Activated B cell treated with CpG ODN at 0.5 μM for 24 hours (primary cell): ENCODE measurements at regions not wholly inside any gene's neighbourhood (a gene's known extent, or its start where the extent isn't known, plus 50 kb on each side); places are given as distances from the start of the nearest gene placed in this dataset.

Experiments
- ATAC-seq: fragments of 200-7000 bp; cut with Tn5 transposase; one replicate; pipeline ENCODE4 v1.10.0; 2021; ENCODE audit warnings: low read depth, mild to moderate bottlenecking, moderate library complexity
- CTCF ChIA-PET: fragments of 350-600 bp; sonication (Branson Sonifier 250); formaldehyde crosslinking; loops from one replicate; lab custom pipeline; 2021; ENCODE audit warnings: antibody characterized with exemption; lab: Charles Lee
- POLR2A ChIA-PET: fragments of 350-600 bp; sonication (Branson Sonifier 250); formaldehyde crosslinking; loops from one replicate; lab custom pipeline; 2021; ENCODE audit warnings: antibody characterized with exemption; lab: Charles Lee
- DNase-seq: peaks from one replicate; pipeline ENCODE4 v3.0.0; 2022
- H3K27ac Mint-ChIP-seq: one replicate; pipeline ENCODE4 v1.8.0; 2020; ENCODE audit warnings: mixed read lengths
- H3K27me3 Mint-ChIP-seq: one replicate; pipeline ENCODE4 v1.8.0; 2021; ENCODE audit warnings: mixed read lengths
- H3K36me3 Mint-ChIP-seq: one replicate; pipeline ENCODE4 v1.8.0; 2021; ENCODE audit warnings: low read depth, mixed read lengths
- H3K4me1 Mint-ChIP-seq: one replicate; pipeline ENCODE4 v1.8.0; 2021; ENCODE audit warnings: mixed read lengths
- H3K4me3 Mint-ChIP-seq: one replicate; pipeline ENCODE4 v1.8.0; 2020; ENCODE audit warnings: mild to moderate bottlenecking, mixed read lengths
- H3K9me3 Mint-ChIP-seq: one replicate; pipeline ENCODE4 v1.8.0; 2020; ENCODE audit warnings: mixed read lengths
- intact Hi-C: fragments of 100-400 bp; cut with micrococcal nuclease; formaldehyde crosslinking; loops from one replicate; pipeline ENCODE4 v1.15.1; 2024
- TF ChIP-seq, protein P1 (sequence below): fragments of 200-600 bp; IDR thresholded peaks from one replicate; pipeline ENCODE4 v1.8.0; 2022; ENCODE audit warnings: antibody characterized with exemption, mild to moderate bottlenecking

DNA sequence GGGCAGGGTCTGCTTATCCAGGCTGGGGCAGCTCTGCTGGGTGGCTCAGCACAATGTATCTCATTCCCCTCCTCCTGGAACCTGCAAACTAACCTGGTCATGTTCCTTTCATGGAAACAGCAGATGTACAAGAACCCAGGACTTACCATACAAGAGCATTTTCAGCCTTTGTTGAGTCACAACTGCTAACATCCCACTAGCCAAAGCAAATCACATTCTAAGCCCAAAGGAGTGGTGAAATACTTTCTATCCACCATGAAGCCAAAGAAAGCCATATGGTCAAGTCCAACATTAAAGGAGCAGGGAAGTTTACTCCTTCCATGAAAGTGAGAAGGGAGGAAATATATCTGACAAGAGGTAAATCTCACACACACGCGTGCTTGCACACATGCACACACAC, 163.0 kb downstream of the IRS1 start:
- Mint-ChIP-seq H3K36me3 (no peaks in the 10 kb centered on the region), H3K9me3 (peaks cover 6% of the 10 kb centered on the region), H3K4me1 (no peaks in the 10 kb centered on the region), H3K4me3 (no peak overlapping the region), H3K27me3 (peaks cover 2% of the 10 kb centered on the region), H3K27ac (no peak overlapping the region)
- intact Hi-C loops: no loop called here
- DNase-seq (no peak), ATAC-seq (no peak)
- ChIA-PET CTCF (no interaction called here), POLR2A (no interaction called here)
- TF ChIP-seq, protein P1, sequence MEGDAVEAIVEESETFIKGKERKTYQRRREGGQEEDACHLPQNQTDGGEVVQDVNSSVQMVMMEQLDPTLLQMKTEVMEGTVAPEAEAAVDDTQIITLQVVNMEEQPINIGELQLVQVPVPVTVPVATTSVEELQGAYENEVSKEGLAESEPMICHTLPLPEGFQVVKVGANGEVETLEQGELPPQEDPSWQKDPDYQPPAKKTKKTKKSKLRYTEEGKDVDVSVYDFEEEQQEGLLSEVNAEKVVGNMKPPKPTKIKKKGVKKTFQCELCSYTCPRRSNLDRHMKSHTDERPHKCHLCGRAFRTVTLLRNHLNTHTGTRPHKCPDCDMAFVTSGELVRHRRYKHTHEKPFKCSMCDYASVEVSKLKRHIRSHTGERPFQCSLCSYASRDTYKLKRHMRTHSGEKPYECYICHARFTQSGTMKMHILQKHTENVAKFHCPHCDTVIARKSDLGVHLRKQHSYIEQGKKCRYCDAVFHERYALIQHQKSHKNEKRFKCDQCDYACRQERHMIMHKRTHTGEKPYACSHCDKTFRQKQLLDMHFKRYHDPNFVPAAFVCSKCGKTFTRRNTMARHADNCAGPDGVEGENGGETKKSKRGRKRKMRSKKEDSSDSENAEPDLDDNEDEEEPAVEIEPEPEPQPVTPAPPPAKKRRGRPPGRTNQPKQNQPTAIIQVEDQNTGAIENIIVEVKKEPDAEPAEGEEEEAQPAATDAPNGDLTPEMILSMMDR: no peak

DNA sequence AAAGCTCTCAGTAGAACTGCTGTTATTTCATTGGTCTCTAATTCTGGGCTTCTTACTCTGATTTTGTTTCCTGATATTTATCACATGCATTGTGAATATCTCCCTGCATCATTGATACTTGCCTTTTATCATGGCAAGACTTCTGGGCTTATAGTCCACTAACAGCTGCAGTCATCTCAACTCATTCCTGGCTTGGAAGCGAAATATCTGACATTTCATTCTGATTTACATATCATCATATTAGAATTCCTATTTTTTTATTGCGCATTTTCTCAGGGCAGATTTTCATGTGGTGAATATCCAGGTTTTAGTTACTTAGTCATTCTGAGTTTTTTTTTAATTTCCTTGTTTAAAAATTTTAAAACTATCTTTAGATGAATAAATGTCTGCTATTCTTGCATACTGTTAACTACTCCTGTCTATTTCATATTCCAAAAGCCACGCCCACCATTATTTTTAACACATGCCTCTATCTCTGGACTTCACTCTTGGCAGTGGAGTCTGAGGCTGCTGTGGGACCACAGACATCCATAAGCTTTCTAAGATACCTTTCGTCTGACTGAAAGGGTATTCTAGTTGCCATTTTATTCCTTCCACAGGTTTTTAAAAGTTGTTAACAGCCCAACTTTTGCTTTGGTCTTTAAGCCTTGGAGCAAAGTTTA, 164.5 kb downstream of the IRS1 start:
- ATAC-seq (no peak), DNase-seq (no peak)
- CTCF ChIA-PET: no interaction called here
- TF ChIP-seq, protein P1: no peak
- POLR2A ChIA-PET: no interaction called here
- H3K36me3 Mint-ChIP-seq: no peaks in the 10 kb centered on the region
- H3K27ac Mint-ChIP-seq: no peak overlapping the region
- H3K4me1 Mint-ChIP-seq: no peaks in the 10 kb centered on the region
- H3K9me3 Mint-ChIP-seq: peaks cover 5% of the 10 kb centered on the region
- H3K27me3 Mint-ChIP-seq: peaks cover 5% of the 10 kb centered on the region
- H3K4me3 Mint-ChIP-seq: no peak overlapping the region
- intact Hi-C loops: no loop called here

DNA sequence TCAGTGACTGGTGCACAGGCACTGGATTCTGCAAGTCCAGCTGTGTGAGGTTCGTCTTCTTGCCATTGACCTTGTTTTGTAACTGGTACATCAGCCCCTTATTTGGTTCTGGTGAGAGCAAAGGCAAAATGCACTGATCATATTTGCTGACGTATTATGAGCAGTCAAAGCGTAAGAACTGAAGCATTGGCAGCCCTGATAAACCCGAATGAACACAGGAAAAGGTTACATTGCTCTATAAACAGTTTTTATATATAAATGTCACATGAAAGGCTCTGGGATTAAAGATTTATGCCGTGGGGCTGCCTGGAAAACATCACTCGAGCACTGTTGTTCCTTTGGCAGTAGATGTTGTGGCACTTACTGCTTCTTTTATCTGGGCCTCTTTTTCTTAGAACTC, 167.9 kb downstream of the IRS1 start:
- intact Hi-C loops: no loop called here
- DNase-seq: no peak
- Mint-ChIP-seq H3K4me3 (no peak overlapping the region), H3K36me3 (no peaks in the 10 kb centered on the region), H3K9me3 (no peaks in the 10 kb centered on the region), H3K27me3 (peaks cover 10% of the 10 kb centered on the region), H3K27ac (no peak overlapping the region), H3K4me1 (no peaks in the 10 kb centered on the region)
- ATAC-seq: no peak
- CTCF ChIA-PET: no interaction called here
- POLR2A ChIA-PET: no interaction called here
- TF ChIP-seq, protein P1: no peak

DNA sequence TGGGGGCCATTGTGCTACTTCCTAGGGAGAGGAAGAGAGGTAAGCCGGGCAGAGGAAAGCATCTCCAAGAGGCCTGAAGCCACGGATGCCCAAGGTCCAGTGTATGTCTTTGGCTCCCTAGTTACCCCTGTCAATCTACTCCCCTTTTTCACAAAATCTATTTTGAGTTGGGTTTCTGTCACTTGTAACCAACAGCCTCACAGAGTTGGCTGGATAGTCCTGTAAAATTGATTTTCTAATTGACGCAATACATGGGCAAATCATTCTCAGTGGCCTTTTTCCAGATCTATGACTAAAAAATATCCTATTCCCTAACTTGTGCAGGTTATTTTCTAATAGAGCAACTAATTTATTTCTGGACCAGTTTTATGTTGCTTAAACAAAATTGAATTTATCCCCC, 168.4 kb downstream of the IRS1 start:
- ChIA-PET POLR2A (no interaction called here), CTCF (no interaction called here)
- H3K4me1 Mint-ChIP-seq: no peaks in the 10 kb centered on the region
- DNase-seq: no peak
- peaks cover 10% of the 10 kb centered on the region for H3K27me3 Mint-ChIP-seq
- TF ChIP-seq, protein P1: no peak
- H3K4me3 Mint-ChIP-seq: no peak overlapping the region
- H3K9me3 Mint-ChIP-seq: no peaks in the 10 kb centered on the region
- no peaks in the 10 kb centered on the region for H3K36me3 Mint-ChIP-seq
- ATAC-seq: no peak
- intact Hi-C loops: no loop called here
- H3K27ac Mint-ChIP-seq: no peak overlapping the region

DNA sequence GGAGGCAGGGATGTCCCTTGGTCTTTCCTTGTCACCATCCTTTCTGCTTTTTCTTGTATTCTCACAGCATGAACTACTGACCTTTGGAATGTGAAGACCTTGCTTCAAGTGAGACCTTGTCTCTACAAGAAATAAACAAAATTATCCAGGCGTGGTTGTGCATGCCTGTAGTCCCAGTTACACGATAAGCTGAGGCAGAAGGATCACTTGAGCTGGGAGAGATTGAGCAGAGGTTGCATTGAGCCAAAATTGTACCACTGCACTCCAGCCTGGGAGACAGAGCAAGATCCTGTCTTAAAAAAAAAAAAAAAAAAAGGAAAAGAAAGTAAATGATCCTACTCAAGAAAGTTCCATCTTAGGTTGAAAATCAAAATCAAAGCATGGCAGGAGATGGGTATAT, 173.7 kb downstream of the IRS1 start:
- Mint-ChIP-seq H3K27me3 (peaks cover 13% of the 10 kb centered on the region), H3K36me3 (no peaks in the 10 kb centered on the region), H3K4me3 (no peak overlapping the region), H3K4me1 (no peaks in the 10 kb centered on the region), H3K9me3 (no peaks in the 10 kb centered on the region), H3K27ac (no peak overlapping the region)
- TF ChIP-seq, protein P1: no peak
- ChIA-PET POLR2A (interaction anchor here (0.7 kb wide), 1 partner anchor 40 kb away, joined by 7 read pairs; no protein-coding TSS in a partner anchor), CTCF (no interaction called here)
- no peak for ATAC-seq
- no peak for DNase-seq
- intact Hi-C loops: no loop called here
